IMR-90 (cell line): ENCODE measurements at regions not wholly inside any gene's neighbourhood (a gene's known extent, or its start where the extent isn't known, plus 50 kb on each side); places are given as distances from the start of the nearest gene placed in this dataset.

Source experiments
- ATAC-seq: fragments of 200-7000 bp; cut with Tn5 transposase; 2 replicates; pipeline ENCODE4 v1.9.1; 2020; ENCODE audit warnings: low read depth, mild to moderate bottlenecking, moderate library complexity
- BruUV-seq: library from RNA; stranded (reverse); fragments of 400-500 nt; replicated peaks from 2 replicates; lab custom pipeline; 2021; lab: Mats Ljungman, UMichigan
- CTCF ChIA-PET: fragments of 300-600 bp; formaldehyde crosslinking; extraction: SDS; loops from one replicate; lab custom pipeline; 2021; ENCODE audit warnings: antibody characterized with exemption; lab: Yijun Ruan, JAX
- POLR2A ChIA-PET: fragments of 300-600 bp; sonication (Branson Sonifier 250); formaldehyde crosslinking; loops from one replicate; lab custom pipeline; 2022; ENCODE audit warnings: antibody characterized with exemption; ENCODE audit not compliant: unreplicated experiment; lab: Charles Lee
- DNase-seq: peaks from one replicate; pipeline ENCODE4 v3.0.0; 2013
- H2AFZ ChIP-seq: replicated peaks from 2 replicates; pipeline ENCODE3; 2013; ENCODE audit warnings: low read length, mild to moderate bottlenecking; ENCODE audit not compliant: poor library complexity
- H2AK5ac ChIP-seq: 2 replicates; pipeline ENCODE4 v1.6.1; 2013; ENCODE audit warnings: low read depth, low read length, inconsistent platforms
- H2AK9ac ChIP-seq: replicated peaks from 2 replicates; pipeline ENCODE3; 2013; ENCODE audit warnings: mild to moderate bottlenecking, low read depth, low read length, moderate library complexity; ENCODE audit not compliant: poor library complexity
- H2BK120ac ChIP-seq: 2 replicates; pipeline ENCODE4 v1.6.1; 2013; ENCODE audit warnings: low read depth, low read length, inconsistent platforms
- H2BK15ac ChIP-seq: 3 replicates; pipeline ENCODE4 v1.6.1; 2013; ENCODE audit warnings: low read depth, low read length, inconsistent platforms
- H2BK20ac ChIP-seq: 2 replicates; pipeline ENCODE4 v1.6.1; 2013; ENCODE audit warnings: low read depth, mild to moderate bottlenecking, inconsistent platforms, low read length, moderate library complexity
- H2BK5ac ChIP-seq: 2 replicates; pipeline ENCODE4 v1.6.1; 2013; ENCODE audit warnings: mild to moderate bottlenecking, low read depth, low read length, inconsistent platforms; ENCODE audit not compliant: poor library complexity, severe bottlenecking
- H3K14ac ChIP-seq: replicated peaks from 2 replicates; pipeline ENCODE4 v1.6.1; 2013; ENCODE audit warnings: low read depth, low read length, inconsistent platforms
- H3K18ac ChIP-seq: 2 replicates; pipeline ENCODE4 v1.6.1; 2013; ENCODE audit warnings: low read depth, low read length, control low read depth
- H3K23ac ChIP-seq: 2 replicates; pipeline ENCODE4 v1.6.1; 2013; ENCODE audit warnings: low read depth, low read length, inconsistent platforms
- H3K27ac ChIP-seq: 2 replicates; pipeline ENCODE4 v1.5.1; 2013; ENCODE audit warnings: mild to moderate bottlenecking, control low read depth, low read length; ENCODE audit not compliant: insufficient read depth
- H3K27me3 ChIP-seq: 2 replicates; pipeline ENCODE4 v1.6.1; 2013; ENCODE audit warnings: low read length; ENCODE audit not compliant: control insufficient read depth, insufficient read depth
- H3K36me3 ChIP-seq: 2 replicates; pipeline ENCODE4 v1.6.1; 2013; ENCODE audit warnings: low read length, mixed read lengths; ENCODE audit not compliant: control insufficient read depth, insufficient read depth
- H3K4ac ChIP-seq: 2 replicates; pipeline ENCODE4 v1.6.1; 2013; ENCODE audit warnings: low read depth, low read length, inconsistent platforms
- H3K4me1 ChIP-seq: 2 replicates; pipeline ENCODE4 v1.6.1; 2013; ENCODE audit warnings: low read length, mixed read lengths; ENCODE audit not compliant: control insufficient read depth, insufficient read depth
- H3K4me2 ChIP-seq: 2 replicates; pipeline ENCODE4 v1.6.1; 2013; ENCODE audit warnings: low read depth, mild to moderate bottlenecking, control low read depth, low read length, moderate library complexity
- H3K4me3 ChIP-seq: 2 replicates; pipeline ENCODE4 v1.5.1; 2013; ENCODE audit warnings: low read depth, mild to moderate bottlenecking, control low read depth, low read length, moderate library complexity; ENCODE audit not compliant: insufficient read depth
- H3K56ac ChIP-seq: 2 replicates; pipeline ENCODE4 v1.6.1; 2013; ENCODE audit warnings: low read length, inconsistent platforms; ENCODE audit not compliant: insufficient read depth; ENCODE audit errors: extremely low read depth
- H3K79me1 ChIP-seq, 2 experiments: 2 replicates each; pipeline ENCODE4 v1.6.1; 2013; ENCODE audit warnings: low read length in 2 of 2, inconsistent platforms in 1 of 2, low read depth in 1 of 2
- H3K9ac ChIP-seq: 2 replicates; pipeline ENCODE4 v1.6.1; 2013; ENCODE audit warnings: low read depth, low read length, control low read depth
- H3K9me1 ChIP-seq: 2 replicates; pipeline ENCODE4 v1.6.1; 2013; ENCODE audit warnings: low read length, inconsistent platforms; ENCODE audit not compliant: insufficient read depth
- H3K9me3 ChIP-seq: 2 replicates; pipeline ENCODE4 v1.6.1; 2013; ENCODE audit warnings: low read length; ENCODE audit not compliant: control insufficient read depth, insufficient read depth
- H4K20me1 ChIP-seq: 2 replicates; pipeline ENCODE4 v1.6.1; 2013; ENCODE audit warnings: low read length, inconsistent platforms; ENCODE audit not compliant: insufficient read depth
- H4K5ac ChIP-seq: 2 replicates; pipeline ENCODE4 v1.6.1; 2013; ENCODE audit warnings: mild to moderate bottlenecking, low read depth, low read length, control low read depth
- H4K8ac ChIP-seq, 2 experiments: 2 replicates each; pipeline ENCODE4 v1.6.1; 2013; ENCODE audit warnings: low read depth in 2 of 2, low read length in 2 of 2, control low read depth in 1 of 2, inconsistent platforms in 1 of 2
- H4K91ac ChIP-seq: 2 replicates; pipeline ENCODE4 v1.6.1; 2013; ENCODE audit warnings: low read depth, low read length, inconsistent platforms; ENCODE audit not compliant: insufficient read depth
- BHLHE40 ChIP-seq: fragments of 150-350 bp; IDR thresholded peaks from 2 replicates; pipeline ENCODE4 v1.6.1; 2016; ENCODE audit warnings: mild to moderate bottlenecking, low read depth, low read length
- CEBPB ChIP-seq: IDR thresholded peaks from 2 replicates; pipeline ENCODE4 v1.6.1; 2012; ENCODE audit warnings: low read depth, low read length, improper control_type of control experiment
- CHD1 ChIP-seq: IDR thresholded peaks from 2 replicates; pipeline ENCODE4 v1.6.1; 2012; ENCODE audit warnings: low read depth, low read length, improper control_type of control experiment
- FOS ChIP-seq: fragments of 150-350 bp; IDR thresholded peaks from 2 replicates; pipeline ENCODE4 v1.6.1; 2016; ENCODE audit warnings: low read depth, low read length
- MAFK ChIP-seq: IDR thresholded peaks from 2 replicates; pipeline ENCODE4 v1.6.1; 2012; ENCODE audit warnings: low read depth, low read length, improper control_type of control experiment
- MAZ ChIP-seq: IDR thresholded peaks from 2 replicates; pipeline ENCODE4 v1.6.1; 2012; ENCODE audit warnings: low read depth, mild to moderate bottlenecking, low read length, improper control_type of control experiment, moderate library complexity, borderline replicate concordance
- MXI1 ChIP-seq: IDR thresholded peaks from 2 replicates; pipeline ENCODE4 v1.6.1; 2012; ENCODE audit warnings: low read depth, mild to moderate bottlenecking, low read length, moderate library complexity, borderline replicate concordance
- POLR2A ChIP-seq: IDR thresholded peaks from 2 replicates; pipeline ENCODE4 v1.6.1; 2012; ENCODE audit warnings: mild to moderate bottlenecking, low read depth, low read length
- RAD21 ChIP-seq: IDR thresholded peaks from 2 replicates; pipeline ENCODE4 v1.6.1; 2012; ENCODE audit warnings: low read length, improper control_type of control experiment
- RCOR1 ChIP-seq: IDR thresholded peaks from 2 replicates; pipeline ENCODE4 v1.6.1; 2012; ENCODE audit warnings: mild to moderate bottlenecking, low read length, improper control_type of control experiment; ENCODE audit not compliant: insufficient replicate concordance
- RFX5 ChIP-seq: IDR thresholded peaks from 2 replicates; pipeline ENCODE4 v1.8.0; 2012; ENCODE audit warnings: low read depth, mild to moderate bottlenecking, low read length, moderate library complexity
- SMC3 ChIP-seq: fragments of 150-350 bp; IDR thresholded peaks from 2 replicates; pipeline ENCODE4 v1.6.1; 2016; ENCODE audit warnings: low read depth, mild to moderate bottlenecking, antibody characterized with exemption, low read length, moderate library complexity
- USF2 ChIP-seq: fragments of 150-350 bp; IDR thresholded peaks from 2 replicates; pipeline ENCODE4 v1.6.1; 2017; ENCODE audit warnings: mild to moderate bottlenecking, antibody characterized with exemption, low read length, low read depth
- dilution Hi-C: fragments of 300-500 bp; cut with HindIII; formaldehyde crosslinking; loops from one replicate; pipeline ENCODE4 v1.14.3; 2018; ENCODE audit warnings: low sequenced_read_pairs; ENCODE audit not compliant: unreplicated experiment
- in situ Hi-C: fragments of 300-500 bp; cut with MboI; formaldehyde crosslinking; loops from 3 replicates; pipeline ENCODE4 v1.14.3; 2019; ENCODE audit warnings: low sequenced_read_pairs, inconsistent platforms, mixed read lengths
- intact Hi-C: fragments of 100-400 bp; cut with micrococcal nuclease; formaldehyde crosslinking; loops from 2 replicates; pipeline ENCODE4 v1.10.0; 2022
- TF ChIP-seq, protein P1 (sequence below): conservative IDR thresholded peaks from 2 replicates; pipeline ENCODE4 v1.5.1; 2012; ENCODE audit warnings: mild to moderate bottlenecking, low read depth, low read length, improper control_type of control experiment

DNA sequence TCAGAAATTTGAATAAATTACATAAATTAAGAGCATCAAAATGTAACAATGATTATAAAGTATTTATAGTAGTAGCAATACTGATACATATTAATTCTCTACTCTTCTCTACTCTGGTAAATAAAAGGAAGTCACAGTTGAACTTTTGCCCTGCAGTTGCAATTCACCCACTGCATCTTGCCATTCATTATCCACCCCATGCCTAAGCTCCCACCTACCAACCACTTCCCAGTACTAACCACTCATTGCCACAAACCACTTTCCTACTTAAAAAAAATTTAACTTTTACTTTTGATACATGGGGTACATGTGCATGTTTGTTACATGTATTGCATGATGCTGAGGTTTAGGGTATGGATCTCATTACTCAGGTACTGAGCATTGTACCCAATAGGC is 174.0 kb downstream of the RASSF9 start:
- Histone ChIP-seq H3K79me1 (no peaks in the 10 kb centered on the region), H3K9ac (no peak overlapping the region), H3K4ac (no peak overlapping the region), H4K20me1 (no peaks in the 10 kb centered on the region), H2AFZ (no peak overlapping the region), H3K27ac (no peak overlapping the region), H2BK5ac (no peak overlapping the region), H2BK15ac (no peak overlapping the region), H3K56ac (no peak overlapping the region), H4K91ac (no peak overlapping the region), H3K4me1 (no peaks in the 10 kb centered on the region), H3K4me3 (no peak overlapping the region), H3K36me3 (no peaks in the 10 kb centered on the region), H3K14ac (no peak overlapping the region), H3K18ac (no peak overlapping the region), H4K8ac (no peak overlapping the region), H2AK5ac (no peak overlapping the region), H4K5ac (no peak overlapping the region), H3K9me1 (no peaks in the 10 kb centered on the region), H3K9me3 (no peaks in the 10 kb centered on the region), H2BK120ac (no peak overlapping the region), H3K23ac (no peak overlapping the region), H2AK9ac (no peak overlapping the region), H3K4me2 (no peak overlapping the region), H3K27me3 (no peaks in the 10 kb centered on the region), H2BK20ac (no peak overlapping the region)
- no peak for TF ChIP-seq MXI1
- TF ChIP-seq POLR2A: no peak
- no peak for TF ChIP-seq RAD21
- TF ChIP-seq, protein P1, sequence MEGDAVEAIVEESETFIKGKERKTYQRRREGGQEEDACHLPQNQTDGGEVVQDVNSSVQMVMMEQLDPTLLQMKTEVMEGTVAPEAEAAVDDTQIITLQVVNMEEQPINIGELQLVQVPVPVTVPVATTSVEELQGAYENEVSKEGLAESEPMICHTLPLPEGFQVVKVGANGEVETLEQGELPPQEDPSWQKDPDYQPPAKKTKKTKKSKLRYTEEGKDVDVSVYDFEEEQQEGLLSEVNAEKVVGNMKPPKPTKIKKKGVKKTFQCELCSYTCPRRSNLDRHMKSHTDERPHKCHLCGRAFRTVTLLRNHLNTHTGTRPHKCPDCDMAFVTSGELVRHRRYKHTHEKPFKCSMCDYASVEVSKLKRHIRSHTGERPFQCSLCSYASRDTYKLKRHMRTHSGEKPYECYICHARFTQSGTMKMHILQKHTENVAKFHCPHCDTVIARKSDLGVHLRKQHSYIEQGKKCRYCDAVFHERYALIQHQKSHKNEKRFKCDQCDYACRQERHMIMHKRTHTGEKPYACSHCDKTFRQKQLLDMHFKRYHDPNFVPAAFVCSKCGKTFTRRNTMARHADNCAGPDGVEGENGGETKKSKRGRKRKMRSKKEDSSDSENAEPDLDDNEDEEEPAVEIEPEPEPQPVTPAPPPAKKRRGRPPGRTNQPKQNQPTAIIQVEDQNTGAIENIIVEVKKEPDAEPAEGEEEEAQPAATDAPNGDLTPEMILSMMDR: no peak
- TF ChIP-seq RFX5: no peak
- no peak for TF ChIP-seq RCOR1
- TF ChIP-seq MAFK: no peak
- TF ChIP-seq BHLHE40: no peak
- TF ChIP-seq MAZ: no peak
- TF ChIP-seq SMC3: no peak
- TF ChIP-seq FOS: no peak
- TF ChIP-seq CHD1: no peak
- TF ChIP-seq CEBPB: no peak
- no peak for TF ChIP-seq USF2
- POLR2A ChIA-PET: no interaction called here
- DNase-seq: no peak
- dilution Hi-C loops: no loop called here
- in situ Hi-C loops: no loop called here
- intact Hi-C loops: no loop called here
- BruUV-seq: no TSS peak
- CTCF ChIA-PET: no interaction called here
- ATAC-seq: no peak
